Neural cell (in vitro differentiated cells): ENCODE measurements at regions not wholly inside any gene's neighbourhood (a gene's known extent, or its start where the extent isn't known, plus 50 kb on each side); places are given as distances from the start of the nearest gene placed in this dataset.

Source experiments
- H2AFZ ChIP-seq: fragments of 200-600, 300-800 bp; sonication (generic), shearing (Covaris generic); 2 replicates; pipeline ENCODE4 v1.6.0; 2014; ENCODE audit warnings: low read depth, mild to moderate bottlenecking, antibody characterized with exemption, low read length, moderate library complexity
- H3F3A ChIP-seq: fragments of 200-600 bp; shearing (Covaris generic); 2 replicates; pipeline ENCODE4 v1.6.1; 2016; ENCODE audit warnings: mild to moderate bottlenecking, moderate library complexity, mixed read lengths, antibody characterized with exemption, low read length; ENCODE audit not compliant: insufficient read depth, poor library complexity, severe bottlenecking
- H3K27ac ChIP-seq: fragments of 200-600, 300-800 bp; sonication (generic), shearing (Covaris generic); 2 replicates; pipeline ENCODE4 v1.5.1; 2014; ENCODE audit warnings: mild to moderate bottlenecking, low read length, moderate library complexity
- H3K27me3 ChIP-seq: fragments of 300-800, 200-600 bp; sonication (generic), shearing (Covaris generic); 2 replicates; pipeline ENCODE4 v1.6.0; 2014; ENCODE audit warnings: mild to moderate bottlenecking, low read depth, low read length, moderate library complexity; ENCODE audit not compliant: insufficient read depth
- H3K36me3 ChIP-seq: fragments of 300-800, 200-600 bp; sonication (generic), shearing (Covaris generic); 2 replicates; pipeline ENCODE4 v1.5.1; 2014; ENCODE audit warnings: mild to moderate bottlenecking, antibody characterized with exemption, low read length, moderate library complexity; ENCODE audit not compliant: insufficient read depth
- H3K4me2 ChIP-seq: fragments of 300-800, 200-600 bp; sonication (generic), shearing (Covaris generic); 2 replicates; pipeline ENCODE4 v1.6.0; 2014; ENCODE audit warnings: mild to moderate bottlenecking, low read length
- H3K4me3 ChIP-seq: fragments of 300-800, 200-600 bp; sonication (generic), shearing (Covaris generic); 2 replicates; pipeline ENCODE4 v1.5.1; 2014; ENCODE audit warnings: mild to moderate bottlenecking, low read length, moderate library complexity
- H3K79me2 ChIP-seq: fragments of 200-600 bp; shearing (Covaris generic); replicated peaks from 2 replicates; pipeline ENCODE4 v1.6.0; 2014; ENCODE audit warnings: mild to moderate bottlenecking, low read length, moderate library complexity; ENCODE audit not compliant: insufficient read depth
- H3K9ac ChIP-seq: fragments of 300-800, 200-600 bp; sonication (generic), shearing (Covaris generic); 2 replicates; pipeline ENCODE4 v1.6.1; 2016; ENCODE audit warnings: mild to moderate bottlenecking, low read length, mixed read lengths
- H3K9me2 ChIP-seq: fragments of 200-600 bp; shearing (Covaris generic); 2 replicates; pipeline ENCODE4 v1.6.1; 2016; ENCODE audit warnings: mild to moderate bottlenecking, low read length, mixed read lengths; ENCODE audit not compliant: insufficient read depth
- H3K9me3 ChIP-seq: fragments of 200-600, 300-800 bp; sonication (generic), shearing (Covaris generic); 2 replicates; pipeline ENCODE4 v1.6.1; 2016; ENCODE audit warnings: mild to moderate bottlenecking, mixed run types, low read length, moderate library complexity, mixed read lengths
- H4K20me1 ChIP-seq: fragments of 200-600 bp; shearing (Covaris generic); 2 replicates; pipeline ENCODE4 v1.6.1; 2016; ENCODE audit warnings: mild to moderate bottlenecking, mixed run types; ENCODE audit not compliant: insufficient read depth
- CTCF ChIP-seq: fragments of 450-650 bp; IDR thresholded peaks from 2 replicates; pipeline ENCODE4 v1.5.1; 2014; ENCODE audit warnings: antibody characterized with exemption, mild to moderate bottlenecking, moderate library complexity; ENCODE audit not compliant: poor library complexity, severe bottlenecking
- EP300 ChIP-seq: fragments of 450-650 bp; conservative IDR thresholded peaks from 2 replicates; pipeline ENCODE4 v1.6.1; 2014; ENCODE audit warnings: antibody characterized with exemption, mild to moderate bottlenecking, moderate library complexity; ENCODE audit not compliant: poor library complexity, severe bottlenecking
- EZH2 ChIP-seq: fragments of 200-600, 300-800 bp; shearing (Covaris generic), sonication (generic); IDR thresholded peaks from 2 replicates; pipeline ENCODE4 v1.6.1; 2014; ENCODE audit warnings: antibody characterized with exemption, low read length, borderline replicate concordance, mild to moderate bottlenecking; ENCODE audit not compliant: insufficient read depth, poor library complexity, severe bottlenecking
- MXI1 ChIP-seq: fragments of 450-650 bp; conservative IDR thresholded peaks from 2 replicates; pipeline ENCODE4 v1.6.1; 2014; ENCODE audit warnings: antibody characterized with exemption, mild to moderate bottlenecking; ENCODE audit not compliant: poor library complexity, severe bottlenecking
- POLR2AphosphoS5 ChIP-seq: IDR thresholded peaks from 2 replicates; pipeline ENCODE4 v1.6.1; 2012
- RAD21 ChIP-seq: fragments of 450-650 bp; conservative IDR thresholded peaks from 2 replicates; pipeline ENCODE4 v1.6.1; 2014; ENCODE audit warnings: antibody characterized with exemption, mild to moderate bottlenecking, moderate library complexity
- REST ChIP-seq: IDR thresholded peaks from 2 replicates; pipeline ENCODE4 v1.6.1; 2012; ENCODE audit warnings: borderline replicate concordance
- SMC3 ChIP-seq: fragments of 450-650 bp; conservative IDR thresholded peaks from 2 replicates; pipeline ENCODE4 v1.6.1; 2014; ENCODE audit warnings: antibody characterized with exemption, mild to moderate bottlenecking, moderate library complexity; ENCODE audit not compliant: poor library complexity
- TAF1 ChIP-seq: IDR thresholded peaks from 2 replicates; pipeline ENCODE4 v1.6.1; 2012; ENCODE audit warnings: low read depth

GRCh38 chr22:48333816-48334735, 1493.6 kb downstream of the BRD1 start:
- Histone ChIP-seq H3K27ac (no peak overlapping the region), H4K20me1 (no peaks in the 10 kb centered on the region), H3K9me2 (no peaks in the 10 kb centered on the region), H3K27me3 (no peaks in the 10 kb centered on the region), H3K79me2 (no peaks in the 10 kb centered on the region), H3K9ac (no peak overlapping the region), H3K36me3 (no peaks in the 10 kb centered on the region), H3K4me3 (no peak overlapping the region), H3K4me2 (no peak overlapping the region), H3K9me3 (peaks cover 4% of the 10 kb centered on the region), H2AFZ (no peak overlapping the region), H3F3A (no peaks in the 10 kb centered on the region)
- TF ChIP-seq POLR2AphosphoS5 (no peak), EZH2 (no peak), CTCF (no peak), SMC3 (no peak), REST (no peak), RAD21 (no peak), EP300 (no peak), MXI1 (no peak), TAF1 (no peak)

DNA sequence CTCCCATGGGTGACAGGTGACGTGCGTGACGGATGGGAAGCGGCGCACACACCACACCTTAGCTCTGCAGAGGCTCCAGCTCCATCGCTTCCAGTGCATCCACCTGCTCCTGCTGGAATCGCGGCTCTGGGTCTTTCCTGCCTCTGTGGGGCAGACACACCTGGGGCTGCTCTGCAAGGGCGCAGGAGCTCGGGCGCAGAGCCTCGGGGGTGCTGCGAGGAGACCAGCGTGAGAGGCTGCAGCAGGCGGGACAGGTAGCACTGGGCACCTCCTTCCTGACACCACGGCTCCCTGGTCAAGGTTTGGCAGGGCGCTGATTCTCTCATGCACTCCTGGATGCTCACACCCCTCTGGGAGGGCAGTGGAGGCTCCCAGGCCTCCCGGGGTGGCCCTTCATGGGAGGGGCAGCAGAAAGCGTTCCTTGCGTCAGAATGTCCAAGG, 1494.3 kb downstream of the BRD1 start:
- H3K9me3 ChIP-seq, result peaks cover 4% of the 10 kb centered on the region
- H2AFZ ChIP-seq, result no peak overlapping the region
- H3F3A ChIP-seq, result no peaks in the 10 kb centered on the region
- no peaks in the 10 kb centered on the region for H3K9me2 ChIP-seq
- no peak overlapping the region for H3K4me3 ChIP-seq
- no peaks in the 10 kb centered on the region for H3K27me3 ChIP-seq
- H3K27ac ChIP-seq, result no peak overlapping the region
- no peaks in the 10 kb centered on the region for H3K79me2 ChIP-seq
- H3K4me2 ChIP-seq, result no peak overlapping the region
- H3K36me3 ChIP-seq, result no peaks in the 10 kb centered on the region
- no peak overlapping the region for H3K9ac ChIP-seq
- TF ChIP-seq REST (no peak), TAF1 (no peak), CTCF (no peak), POLR2AphosphoS5 (no peak), EP300 (no peak), RAD21 (no peak), SMC3 (no peak), EZH2 (no peak), MXI1 (no peak)
- no peaks in the 10 kb centered on the region for H4K20me1 ChIP-seq
